Left lung (tissue), 4 donors: ENCODE measurements at regions not wholly inside any gene's neighbourhood (a gene's known extent, or its start where the extent isn't known, plus 50 kb on each side); places are given as distances from the start of the nearest gene placed in this dataset.

Experiments used
- ATAC-seq: fragments of 200-7000 bp; cut with Tn5 transposase; one replicate; pipeline ENCODE4 v1.9.1; 2020; ENCODE audit warnings: moderate library complexity
- DNase-seq, 4 donors: peaks; one replicate each; pipeline ENCODE4 v3.0.0-alpha.2; 2013 to 2020
- H3K27ac ChIP-seq, 2 donors: fragments of 200-600 bp; sonication (generic) in 1 of 2; one replicate each; pipeline versions ENCODE4 v1.5.0 to v1.8.0; 2020 to 2021
- H3K27me3 ChIP-seq, 2 donors: fragments of 200-600 bp; sonication (generic) in 1 of 2; one replicate each; pipeline versions ENCODE4 v1.5.0 to v1.8.0; 2020 to 2021
- H3K36me3 ChIP-seq, 2 donors: fragments of 200-600 bp; sonication (generic) in 1 of 2; one replicate each; pipeline versions ENCODE4 v1.5.0 to v1.8.0; 2020 to 2021
- H3K4me1 ChIP-seq, 2 donors: fragments of 200-600 bp; one replicate each; pipeline ENCODE4 v1.8.0; 2021
- H3K4me3 ChIP-seq, 2 donors: fragments of 200-600 bp; sonication (generic) in 1 of 2; one replicate each; pipeline versions ENCODE4 v1.5.0 to v1.8.0; 2020 to 2021; ENCODE audit warnings: mild to moderate bottlenecking in 1 of 2
- H3K9me3 ChIP-seq, 2 donors: fragments of 200-600 bp; sonication (generic) in 1 of 2; one replicate each; pipeline versions ENCODE4 v1.5.0 to v1.8.0; 2020 to 2021
- CTCF ChIP-seq, 2 donors: fragments of 200-600 bp; sonication (generic) in 1 of 2; IDR thresholded peaks; one replicate each; pipeline versions ENCODE4 v1.5.0 to v1.8.0; 2021; ENCODE audit warnings: antibody characterized with exemption in 2 of 2
- intact Hi-C, 2 donors: fragments of 100-400 bp; cut with DNase I; formaldehyde crosslinking; loops; one replicate each; pipeline versions ENCODE4 v1.11.2 to v1.14.2; 2022
- donor health status: DM: no; HTN: yes; CAD: no.
- donor health status: DM: no; HTN: no; CAD: no.

- intact Hi-C loops, result no loop called here
- no peak for DNase-seq
- ATAC-seq, result no peak
These were observed 582.5 kb upstream of the MGMT start for GRCh38 chr10:128884496-128885072.

GRCh38 chr10:128885573-128886555 lies 581.2 kb upstream of the MGMT start:
- ATAC-seq (no peak), DNase-seq (no peak)
- Histone ChIP-seq H3K4me3 (no peak overlapping the region), H3K36me3 (no peaks in the 10 kb centered on the region), H3K9me3 (peaks cover 0 to 2% of the 10 kb centered on the region in 2 donors), H3K4me1 (no peaks in the 10 kb centered on the region), H3K27ac (no peak overlapping the region), H3K27me3 (peaks cover 0 to 5% of the 10 kb centered on the region in 2 donors)
- intact Hi-C loops, result no loop called here
- TF ChIP-seq CTCF (IDR thresholded peaks at IDR 0.05), result no peak

More at GRCh38 chr10:128884496-128885072, 582.5 kb upstream of the MGMT start:
- Histone ChIP-seq H3K36me3 (no peaks in the 10 kb centered on the region), H3K4me1 (no peaks in the 10 kb centered on the region), H3K27ac (no peak overlapping the region), H3K9me3 (no peaks in the 10 kb centered on the region), H3K27me3 (peaks cover 0 to 5% of the 10 kb centered on the region in 2 donors), H3K4me3 (no peak overlapping the region)
- no peak for TF ChIP-seq CTCF (IDR thresholded peaks at IDR 0.05)

- peaks cover 0 to 2% of the 10 kb centered on the region in 2 donors for H3K9me3 ChIP-seq
- H3K27me3 ChIP-seq, result no peaks in the 10 kb centered on the region
- no peak for TF ChIP-seq CTCF (IDR thresholded peaks at IDR 0.05)
- H3K27ac ChIP-seq, result no peak overlapping the region
- intact Hi-C loops, result no loop called here
- ATAC-seq, result no peak
- H3K4me3 ChIP-seq, result no peak overlapping the region
- DNase-seq, result no peak
- H3K36me3 ChIP-seq, result no peaks in the 10 kb centered on the region
- H3K4me1 ChIP-seq, result no peaks in the 10 kb centered on the region
These were observed 579.2 kb upstream of the MGMT start for GRCh38 chr10:128887856-128888255.

- H3K27me3 ChIP-seq, result no peaks in the 10 kb centered on the region
- intact Hi-C loops, result no loop called here
- no peaks in the 10 kb centered on the region for H3K4me1 ChIP-seq
- ATAC-seq (no peak), DNase-seq (no peak)
- H3K36me3 ChIP-seq, result no peaks in the 10 kb centered on the region
- no peak for TF ChIP-seq CTCF (IDR thresholded peaks at IDR 0.05)
- peaks cover 0 to 2% of the 10 kb centered on the region in 2 donors for H3K9me3 ChIP-seq
- H3K4me3 ChIP-seq, result no peak overlapping the region
- no peak overlapping the region for H3K27ac ChIP-seq
These were observed 575.0 kb upstream of the MGMT start for GRCh38 chr10:128892005-128892404.

GRCh38 chr10:128894641-128895040 lies 572.4 kb upstream of the MGMT start:
- Histone ChIP-seq H3K36me3 (no peaks in the 10 kb centered on the region), H3K4me1 (no peaks in the 10 kb centered on the region), H3K27me3 (peaks cover 0 to 20% of the 10 kb centered on the region in 2 donors), H3K9me3 (peaks cover 0 to 2% of the 10 kb centered on the region in 2 donors), H3K27ac (no peak overlapping the region), H3K4me3 (no peak overlapping the region)
- no peak for DNase-seq
- no peak for ATAC-seq
- TF ChIP-seq CTCF (IDR thresholded peaks at IDR 0.05), result no peak
- intact Hi-C loops, result no loop called here
